ENCODE measurements at regions not wholly inside any gene's neighbourhood (a gene's known extent, or its start where the extent isn't known, plus 50 kb on each side); places are given as distances from the start of the nearest gene placed in this dataset.
"Not testable (repeated sequence)": the region's sequence is repeated elsewhere in the genome, so short reads cannot be mapped to it uniquely, and the experiment has no call there.

GRCh38 chrX:65967159-65967558 lies 72.7 kb downstream of the VSIG4 start:
- CTCF ChIA-PET; H3K9me3 ChIP-seq (ENCODE audit: control insufficient read depth, insufficient read depth, low read depth, low read length); H3K27ac ChIP-seq (ENCODE audit: extremely low read depth, low read depth, low read length); H3K4me3 ChIP-seq (ENCODE audit: low read depth, low read length); H3K4me1 ChIP-seq (ENCODE audit: control insufficient read depth, insufficient read depth, low read length); H3K36me3 ChIP-seq (ENCODE audit: control insufficient read depth in 2 of 2, insufficient read depth in 1 of 2, low read length in 2 of 2); POLR2A ChIA-PET: not testable (repeated sequence)
- TF ChIP-seq ZNF146 (tag by site-specific recombination; IDR thresholded peaks at IDR 0.05) (peak; percentile 62), ZNF280D (tag by site-specific recombination; IDR thresholded peaks at IDR 0.05) (peak; percentile 62; the same call in 1 of the 2 replicates)

- ChIA-PET CTCF (no interaction called here), POLR2A (no interaction called here)
- peaks cover 4% of the 10 kb centered on the region for H3K9me3 ChIP-seq (ENCODE audit: control insufficient read depth, insufficient read depth, low read depth, low read length)
- no peak for TF ChIP-seq ZNF624 (tag by site-specific recombination; IDR thresholded peaks at IDR 0.05)
- no peak for TF ChIP-seq ZBTB26 (tag by site-specific recombination; optimal IDR thresholded peaks at IDR 0.05)
- TF ChIP-seq EGR2 (tag by site-specific recombination; IDR thresholded peaks at IDR 0.05; ENCODE audit: low read depth): no peak
- TF ChIP-seq ZNF239 (tag by site-specific recombination; IDR thresholded peaks at IDR 0.05): no peak
- no peak for TF ChIP-seq ZNF596 (tag by site-specific recombination; IDR thresholded peaks at IDR 0.05)
- no peak for TF ChIP-seq ZNF621 (tag by site-specific recombination; IDR thresholded peaks at IDR 0.05)
- TF ChIP-seq ZNF501 (tag by site-specific recombination; IDR thresholded peaks at IDR 0.05): no peak
- no peak for TF ChIP-seq TSHZ1 (tag by site-specific recombination; IDR thresholded peaks at IDR 0.05; ENCODE audit: borderline replicate concordance)
- TF ChIP-seq ZNF335 (tag by site-specific recombination; conservative IDR thresholded peaks at IDR 0.05): no peak
- TF ChIP-seq ZNF518A (tag by site-specific recombination; conservative IDR thresholded peaks at IDR 0.05; ENCODE audit: low read depth): no peak
- no peak for TF ChIP-seq ZNF37A (tag by site-specific recombination; IDR thresholded peaks at IDR 0.05)
- no peak for TF ChIP-seq ZNF132 (tag by site-specific recombination; IDR thresholded peaks at IDR 0.05; ENCODE audit: borderline replicate concordance)
- TF ChIP-seq ZNF645 (tag by site-specific recombination; IDR thresholded peaks at IDR 0.05): no peak
- no peak for TF ChIP-seq ZFP37 (tag by site-specific recombination; IDR thresholded peaks at IDR 0.05)
- no peak for TF ChIP-seq ZNF660 (tag by site-specific recombination; IDR thresholded peaks at IDR 0.05)
- no peak for TF ChIP-seq ZNF292 (tag by site-specific recombination; IDR thresholded peaks at IDR 0.05; ENCODE audit: borderline replicate concordance, low read depth)
- TF ChIP-seq BCL11A (tag by site-specific recombination; IDR thresholded peaks at IDR 0.05; ENCODE audit: low read depth): no peak
- no peak for TF ChIP-seq ZNF837 (tag by site-specific recombination; IDR thresholded peaks at IDR 0.05)
- no peak for TF ChIP-seq ZFP41 (tag by site-specific recombination; IDR thresholded peaks at IDR 0.05; ENCODE audit: borderline replicate concordance)
These were observed 78.2 kb downstream of the VSIG4 start for GRCh38 chrX:65961714-65962113.

More at GRCh38 chrX:65961714-65962113, 78.2 kb downstream of the VSIG4 start:
- Histone ChIP-seq H3K4me3 (ENCODE audit: low read depth, low read length) (no peak overlapping the region), H3K27ac (ENCODE audit: extremely low read depth, low read depth, low read length) (no peak overlapping the region), H3K4me1 (ENCODE audit: control insufficient read depth, insufficient read depth, low read length) (no peaks in the 10 kb centered on the region), H3K36me3 (ENCODE audit: control insufficient read depth in 2 of 2, insufficient read depth in 1 of 2, low read length in 2 of 2) (no peaks in the 10 kb centered on the region)
